Stimulated activated CD4-positive, alpha-beta T cell treated with anti-CD3 and anti-CD28 coated beads, TNF-alpha, amount 100 ng/mL, for 1 hour (primary cell): ENCODE measurements at regions not wholly inside any gene's neighbourhood (a gene's known extent, or its start where the extent isn't known, plus 50 kb on each side); places are given as distances from the start of the nearest gene placed in this dataset.
"Not testable (repeated sequence)": the region's sequence is repeated elsewhere in the genome, so short reads cannot be mapped to it uniquely, and the experiment has no call there.

Source experiments
- DNase-seq, 3 donors: peaks; one replicate each; pipeline ENCODE4 v3.0.0-alpha.2; 2020; ENCODE audit warnings: low read depth in 3 of 3, low spot score in 1 of 3

- DNase-seq: no peak
These were observed 151.1 kb upstream of the BCOR start for GRCh38 chrX:40248822-40249221.

- no peak for DNase-seq
These were observed 150.3 kb upstream of the BCOR start for GRCh38 chrX:40247848-40248622.

GRCh38 chrX:40247382-40247781 lies 149.6 kb upstream of the BCOR start:
- no peak for DNase-seq

GRCh38 chrX:40245488-40246071 lies 147.8 kb upstream of the BCOR start:
- no peak for DNase-seq

DNA sequence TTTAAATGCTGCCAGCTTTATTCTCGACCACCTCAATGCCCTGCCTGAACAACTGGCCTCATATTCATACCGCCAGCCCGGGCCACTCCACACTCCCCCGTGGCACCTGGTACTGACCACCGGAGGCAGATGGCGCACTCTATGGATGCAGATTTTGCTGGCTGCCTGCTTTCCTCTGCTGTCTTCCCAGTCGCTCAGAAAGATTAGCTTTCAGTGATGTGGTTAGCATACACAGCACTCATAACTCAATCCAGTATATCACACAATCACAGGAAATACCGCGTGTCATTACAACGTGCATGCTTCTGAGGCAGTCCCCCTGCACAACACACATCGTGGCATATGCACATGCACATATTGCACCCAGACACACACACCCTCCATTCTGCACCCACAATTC lies 147.2 kb upstream of the BCOR start:
- no peak for DNase-seq

GRCh38 chrX:40243755-40244515 lies 146.2 kb upstream of the BCOR start:
- DNase-seq: no peak

GRCh38 chrX:40240844-40241243 lies 143.1 kb upstream of the BCOR start:
- no peak for DNase-seq

GRCh38 chrX:40237731-40238178 lies 140.0 kb upstream of the BCOR start:
- DNase-seq: no peak

DNA sequence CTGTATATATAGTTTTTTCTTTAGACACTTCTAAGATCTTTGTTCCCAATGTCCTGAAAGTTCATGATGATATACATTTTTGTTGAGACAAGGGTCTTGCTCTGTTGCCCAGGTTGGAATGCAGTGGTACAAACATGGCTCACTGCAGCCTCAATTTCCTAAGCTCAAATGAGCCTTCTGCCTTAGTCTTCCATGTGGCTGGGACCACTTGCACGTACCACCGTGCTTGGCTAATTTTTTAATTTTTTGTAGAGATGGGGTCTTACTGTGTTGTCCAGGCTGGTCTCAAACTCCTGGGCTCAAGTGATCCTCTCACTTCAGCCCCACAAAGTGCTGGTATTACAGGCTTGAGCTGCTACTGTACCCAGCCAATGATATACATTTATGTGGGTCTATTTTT lies 132.9 kb upstream of the BCOR start:
- DNase-seq: no peak

DNA sequence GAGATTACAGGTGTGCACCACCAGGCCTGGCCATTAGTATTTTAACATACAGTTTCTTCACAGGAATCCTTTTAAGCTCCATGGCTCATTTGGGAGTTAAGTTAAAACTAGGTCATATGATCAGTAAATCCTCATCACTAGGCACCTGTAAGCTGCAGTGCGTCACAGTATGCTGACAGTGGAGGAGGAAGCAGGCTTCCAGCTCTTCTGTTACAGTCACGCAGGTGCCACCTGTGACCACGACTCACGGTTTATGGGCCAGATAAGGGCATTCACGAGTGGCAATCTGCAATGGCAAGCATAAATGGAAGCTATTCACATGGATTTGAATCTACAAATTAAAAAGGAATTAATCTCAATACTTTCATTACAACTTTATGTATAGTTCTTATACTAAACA lies 129.4 kb upstream of the BCOR start:
- DNase-seq: no peak

GRCh38 chrX:40224658-40225057 lies 126.9 kb upstream of the BCOR start:
- DNase-seq: no peak

DNA sequence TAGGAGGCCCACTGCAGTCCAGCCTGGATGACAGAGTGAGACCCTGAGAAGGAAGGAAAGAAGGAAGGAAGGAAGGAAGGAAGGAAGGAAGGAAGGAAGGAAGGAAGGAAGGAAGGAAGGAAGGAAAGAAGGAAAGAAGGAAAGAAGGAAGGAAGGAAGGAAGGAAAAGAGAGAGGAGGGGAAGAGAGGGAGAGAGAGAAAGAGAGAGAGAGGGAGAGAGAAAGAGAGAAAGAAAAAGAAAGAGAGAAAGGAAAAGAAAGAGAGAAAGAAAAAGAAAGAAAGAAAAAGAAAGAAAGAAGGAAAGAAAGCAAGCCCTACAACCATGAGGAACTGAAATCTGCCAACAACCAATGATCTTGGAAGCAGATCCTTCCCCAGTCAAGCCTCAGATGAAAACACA lies 124.9 kb upstream of the BCOR start:
- DNase-seq: not testable (repeated sequence)

DNA sequence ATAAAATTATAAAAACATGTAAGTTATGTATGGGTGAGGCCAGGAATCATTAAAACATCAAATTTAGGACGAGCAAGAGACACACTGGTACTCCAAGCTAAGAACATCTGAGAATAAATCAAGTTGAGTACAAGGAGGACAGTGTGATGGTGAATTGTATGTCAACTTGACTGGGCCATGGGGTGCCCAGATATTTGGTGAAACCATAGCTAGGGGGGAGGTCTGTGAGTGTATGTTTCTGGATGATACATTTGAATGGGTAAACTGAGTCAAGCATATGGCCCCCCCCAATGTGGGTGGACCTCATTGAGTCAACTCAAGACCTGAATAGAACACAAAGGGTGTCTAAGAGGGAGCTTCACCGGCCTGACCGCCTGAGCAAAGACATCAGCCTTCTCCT lies 115.3 kb upstream of the BCOR start:
- DNase-seq: no peak

GRCh38 chrX:40209951-40210617 lies 112.3 kb upstream of the BCOR start:
- no peak for DNase-seq

- no peak for DNase-seq
These were observed 109.9 kb upstream of the BCOR start for GRCh38 chrX:40207626-40208025.

GRCh38 chrX:40205471-40205870 lies 107.7 kb upstream of the BCOR start:
- no peak for DNase-seq

DNA sequence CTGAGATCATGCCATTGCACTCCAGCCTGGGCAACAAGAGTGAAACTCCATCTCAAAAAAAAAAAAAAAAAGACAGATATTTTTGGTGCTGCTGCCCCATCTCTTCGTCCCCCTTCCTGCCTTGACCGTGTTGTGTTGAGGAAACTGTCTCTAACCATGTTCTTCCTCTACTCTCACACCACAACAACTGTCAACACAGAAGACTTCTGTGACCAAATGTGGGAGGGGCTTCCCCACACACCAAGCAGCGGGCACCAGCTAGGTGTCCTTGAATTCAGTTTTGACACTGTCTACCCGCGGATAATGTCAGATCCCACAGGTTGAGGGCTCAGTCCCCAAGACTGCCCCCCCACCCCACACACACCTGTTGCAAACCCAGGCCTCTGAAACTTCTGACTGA lies 104.7 kb upstream of the BCOR start:
- DNase-seq: no peak

DNA sequence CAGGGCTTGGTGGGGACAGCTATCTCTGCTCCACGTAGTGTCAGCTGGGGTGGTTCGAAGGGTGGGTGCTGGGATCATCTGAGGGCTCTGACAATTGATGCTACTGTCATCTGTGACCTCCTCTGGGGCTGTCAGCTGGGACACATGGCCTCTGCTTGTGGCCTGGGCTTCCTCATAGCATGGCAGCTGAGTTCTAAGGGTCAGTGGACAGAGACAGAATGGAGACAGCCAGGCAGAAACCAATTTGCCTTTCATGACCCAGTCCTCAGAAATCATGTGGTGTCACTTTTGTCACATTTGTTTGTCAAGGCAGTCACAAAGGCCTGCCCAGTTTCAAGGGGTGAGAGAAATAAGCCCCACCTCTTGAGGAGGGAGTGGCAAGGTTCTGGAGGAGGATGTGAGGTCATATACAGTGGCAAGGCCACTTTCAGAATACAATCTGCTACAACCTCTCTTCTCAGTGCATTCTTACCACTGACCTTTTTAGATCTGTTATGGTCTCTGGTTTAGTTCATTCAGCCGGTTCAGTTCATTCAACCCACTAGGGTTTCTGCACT lies 103.6 kb upstream of the BCOR start:
- DNase-seq: no peak

DNA sequence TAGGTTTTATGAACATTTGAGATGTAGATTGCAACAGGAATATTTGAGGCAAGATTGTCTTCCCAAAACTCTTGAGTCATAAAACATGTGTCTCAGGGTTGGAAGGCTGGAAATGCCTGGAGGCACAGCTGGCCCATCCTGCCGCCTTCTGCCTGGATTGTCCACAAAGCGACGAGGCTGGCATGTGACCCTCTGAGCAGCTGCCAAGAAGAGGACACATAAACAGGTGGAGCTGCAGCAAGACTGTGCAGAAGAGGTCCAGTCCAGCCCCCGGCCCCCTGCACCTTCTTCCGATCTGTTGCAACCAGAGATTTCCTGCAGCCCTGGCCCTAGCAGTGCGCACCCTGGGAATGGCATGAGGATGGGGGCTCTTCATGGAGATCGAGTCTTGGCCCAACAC lies 101.9 kb upstream of the BCOR start:
- DNase-seq: no peak

GRCh38 chrX:40197071-40197470 lies 99.3 kb upstream of the BCOR start:
- DNase-seq: no peak

DNA sequence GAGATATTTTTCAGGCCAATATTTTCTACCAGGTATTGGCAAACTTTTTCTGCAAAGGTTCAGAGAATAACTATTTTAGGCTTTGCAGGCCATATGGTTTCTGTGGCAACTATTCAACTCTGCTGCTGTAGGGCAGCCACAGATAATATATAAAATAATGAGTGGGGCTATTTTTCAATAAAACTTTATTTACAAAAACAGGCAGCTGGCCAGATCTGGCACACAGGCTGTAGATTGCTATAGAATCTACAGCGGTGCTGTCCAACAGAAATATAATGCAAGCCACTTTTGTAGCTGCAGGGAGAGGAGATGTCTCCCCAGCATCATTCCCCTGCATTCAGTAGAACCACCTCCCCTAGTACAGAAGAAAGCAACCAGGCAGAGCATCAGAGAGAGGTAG lies 97.6 kb upstream of the BCOR start:
- DNase-seq: no peak
